ENCODE measurements at regions not wholly inside any gene's neighbourhood (a gene's known extent, or its start where the extent isn't known, plus 50 kb on each side); places are given as distances from the start of the nearest gene placed in this dataset.

GRCh38 chr13:99661791-99662190 is 160.5 kb downstream of the TM9SF2 start:
- H3K23me2 ChIP-seq (ENCODE audit: low read depth, low read length), result no peaks in the 10 kb centered on the region
- H3K4ac ChIP-seq (replicated peaks; ENCODE audit: insufficient read length, low read depth, low read length), result no peak overlapping the region
- no peaks in the 10 kb centered on the region for H4K20me1 ChIP-seq (replicated peaks in 1 of 2; ENCODE audit: control insufficient read depth in 1 of 2, insufficient read depth in 2 of 2, low read length in 2 of 2)
- H2BK120ac ChIP-seq (replicated peaks; ENCODE audit: low read depth, low read length), result no peak overlapping the region
- H4K91ac ChIP-seq (replicated peaks; ENCODE audit: insufficient read length, low read length), result no peak overlapping the region
- H2AFZ ChIP-seq (ENCODE audit: low read length), result no peak overlapping the region
- H2BK15ac ChIP-seq (ENCODE audit: low read length), result no peak overlapping the region
- H2BK5ac ChIP-seq (ENCODE audit: low read depth, low read length), result no peak overlapping the region
- 2% methylated on average over 3 of the region's 3 CpGs; no CpG with 5 or more reads in 1 of the 2 experiments for WGBS, 2 experiments (ENCODE audit: extremely low coverage in 1 of 2, insufficient coverage in 1 of 2, insufficient read length in 1 of 2, insufficient replicate concordance in 2 of 2, low coverage in 1 of 2, low lambda C conversion rate in 2 of 2, missing lambda C conversion rate in 1 of 2)
- no peak overlapping the region for H3K27ac ChIP-seq (ENCODE audit: low read depth, low read length)
- no peaks in the 10 kb centered on the region for H3K79me1 ChIP-seq (ENCODE audit: low read depth, low read length)
- no peak overlapping the region for H3K9ac ChIP-seq (replicated peaks in 1 of 4; ENCODE audit: extremely low read depth in 1 of 4, low read depth in 3 of 4, low read length in 3 of 4)
- no peak overlapping the region for H3K23ac ChIP-seq (ENCODE audit: insufficient read length)
- H3K18ac ChIP-seq (ENCODE audit: extremely low read depth, low read length), result no peak overlapping the region; the same call in 1 of the 2 replicates
- ChIA-PET POLR2A (ENCODE audit: partially characterized antibody) (interaction anchor here (0.9 to 3.1 kb wide), 6 partner anchors 8 to 330 kb away, joined by 3 to 43 read pairs (median 4); no protein-coding TSS in a partner anchor), CTCF (ENCODE audit: partially characterized antibody) (interaction anchor here (0.6 to 1.7 kb wide), 4 partner anchors 20 to 1786 kb away, joined by 3 to 5 read pairs (median 4); no protein-coding TSS in a partner anchor)
- H2BK20ac ChIP-seq (ENCODE audit: low read length), result no peak overlapping the region
- H4K5ac ChIP-seq (ENCODE audit: insufficient read length, low read depth, low read length), result no peak overlapping the region
- H3K4me1 ChIP-seq (replicated peaks in 1 of 4; ENCODE audit: control insufficient read depth in 3 of 4, insufficient read depth in 4 of 4, low read length in 3 of 4), result peaks cover 17 to 36% (median 25%) of the 10 kb centered on the region in 4 experiments
- peak; percentile 67 to 75 for DNase-seq (ENCODE audit: low read depth in 1 of 2, low spot score in 2 of 2)
- no peak overlapping the region for H2AK5ac ChIP-seq (ENCODE audit: low read depth, low read length)
- no peaks in the 10 kb centered on the region for H3K27me3 ChIP-seq (replicated peaks in 1 of 4; ENCODE audit: control insufficient read depth in 3 of 4, extremely low read depth in 1 of 4, insufficient read depth in 3 of 4, low read length in 3 of 4)
- H3K9me3 ChIP-seq (ENCODE audit: insufficient read depth in 2 of 2, low read depth in 1 of 2, low read length in 1 of 2), result no peaks in the 10 kb centered on the region
- H3K4me3 ChIP-seq (ENCODE audit: extremely low read depth in 1 of 4, insufficient read depth in 2 of 4, low read depth in 3 of 4, low read length in 4 of 4), result peak overlapping the region in 1 of 4 experiments; percentile 31; a peak in 1 of 8 replicates
- no peaks in the 10 kb centered on the region for H3K36me3 ChIP-seq (ENCODE audit: control insufficient read depth in 2 of 4, insufficient read depth in 4 of 4, low read length in 3 of 4)
- peak; percentile 99 for FAIRE-seq
- no peak overlapping the region for H3K14ac ChIP-seq (ENCODE audit: insufficient read length)
- no peak overlapping the region for H4K8ac ChIP-seq (ENCODE audit: extremely low read depth, insufficient read depth, low read length)
- peaks cover 0 to 10% of the 10 kb centered on the region in 2 experiments; a peak in 1 of 4 replicates for H3K79me2 ChIP-seq (ENCODE audit: control insufficient read depth in 1 of 2, insufficient read depth in 2 of 2, low read length in 2 of 2)
- no peak overlapping the region for H3K56ac ChIP-seq (replicated peaks; ENCODE audit: insufficient read length, low read depth, low read length)
- no peak overlapping the region; a peak in 1 of 4 replicates for H3K4me2 ChIP-seq (ENCODE audit: insufficient read depth in 1 of 2, low read depth in 2 of 2, low read length in 2 of 2)
- no peak overlapping the region for H2BK12ac ChIP-seq (ENCODE audit: low read depth, low read length)
- TF ChIP-seq PHF8 (conservative IDR thresholded peaks at IDR 0.05; ENCODE audit: low read depth, low read length) (no peak), BCL11A (IDR thresholded peaks at IDR 0.05; ENCODE audit: low read depth in 2 of 2, low read length in 2 of 2) (peak in 1 of 2 experiments; percentile 12), POLR2A (IDR thresholded peaks at IDR 0.05; ENCODE audit: control extremely low read depth in 1 of 2, low read depth in 2 of 2, low read length in 2 of 2) (peak in 1 of 2 experiments; percentile 54; a peak in 2 of 3 replicates), NANOG (IDR thresholded peaks at IDR 0.05; ENCODE audit: insufficient read depth, low read depth, low read length, poor library complexity, severe bottlenecking) (peak; percentile 92), TBP (IDR thresholded peaks at IDR 0.05; ENCODE audit: low read depth, low read length) (peak; percentile 57), RAD21 (IDR thresholded peaks at IDR 0.05 in 1 of 2, conservative IDR thresholded peaks at IDR 0.05 in 1 of 2; ENCODE audit: low read depth in 2 of 2, low read length in 2 of 2) (peak; percentile 11 to 16; a peak in 2 of 4 replicates), TEAD4 (IDR thresholded peaks at IDR 0.05; ENCODE audit: low read depth, low read length) (peak; percentile 54; the same call in 1 of the 2 replicates), EZH2 (IDR thresholded peaks at IDR 0.05; ENCODE audit: low read depth, low read length, severe bottlenecking) (no peak), GABPA (IDR thresholded peaks at IDR 0.05; ENCODE audit: borderline replicate concordance, insufficient read depth, low read length) (no peak), SUZ12 (IDR thresholded peaks at IDR 0.05; ENCODE audit: low read length) (no peak), TAF1 (IDR thresholded peaks at IDR 0.05; ENCODE audit: low read depth, low read length) (0 out of 2 replicates have a peak, but pooled peaks have one; percentile 40), KDM4A (IDR thresholded peaks at IDR 0.05; ENCODE audit: low read depth, low read length, severe bottlenecking) (no peak), RNF2 (IDR thresholded peaks at IDR 0.05; ENCODE audit: borderline replicate concordance, low read depth, low read length, missing control alignments, poor library complexity, severe bottlenecking) (no peak)

Measured in H1 (cell line).